ENCODE measurements at regions not wholly inside any gene's neighbourhood (a gene's known extent, or its start where the extent isn't known, plus 50 kb on each side); places are given as distances from the start of the nearest gene placed in this dataset.
A peak's percentile ranks its signal among the peaks of the same experiment; 100 is the strongest.

DNA sequence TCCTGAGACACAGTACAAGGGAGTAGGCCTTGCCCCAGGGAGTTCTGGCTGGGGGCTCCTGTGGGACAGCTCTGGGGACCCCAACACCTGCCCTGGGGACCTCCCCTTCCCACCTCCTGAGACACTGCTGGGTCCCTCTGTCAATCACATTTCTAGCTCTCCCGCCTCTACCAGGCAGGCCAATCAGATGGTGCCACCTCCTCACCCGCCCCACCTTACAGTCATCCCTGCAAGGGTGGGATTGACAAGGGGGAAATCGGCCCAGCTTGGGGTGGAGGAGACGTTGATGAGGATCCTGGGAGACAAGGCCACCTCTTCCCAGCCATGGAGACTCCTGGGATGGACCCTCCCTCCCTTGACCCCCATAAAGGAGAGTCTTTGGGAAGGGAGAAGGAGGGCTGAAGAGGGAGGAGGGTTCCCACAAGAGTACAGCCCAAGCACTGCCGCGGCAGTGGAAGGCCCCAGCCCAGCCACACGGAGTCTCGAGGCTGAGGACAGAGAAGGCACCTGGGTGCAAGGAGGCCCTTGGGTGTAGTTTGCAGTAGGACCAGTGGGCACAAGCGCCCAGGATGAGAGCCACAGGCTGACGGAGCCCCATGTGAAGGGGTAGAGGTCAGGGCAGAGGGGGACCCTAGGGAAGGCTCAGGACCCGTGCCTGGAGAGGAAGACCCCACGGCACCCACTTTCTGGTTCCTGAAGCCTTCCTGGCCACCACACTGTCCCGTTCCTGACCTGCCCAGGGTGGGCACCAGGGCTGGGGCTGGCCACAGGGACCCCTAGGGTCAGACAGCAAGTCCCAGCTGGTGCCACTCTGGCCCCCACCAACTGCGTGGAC lies 109.9 kb upstream of the OTOS start:
- no peaks in the 10 kb centered on the region for H3K36me3 ChIP-seq
- peak overlapping the region; percentile 41 to 95 (median 82); a peak in 19 of 22 replicates for H3K4me2 ChIP-seq
- no peak overlapping the region for H3K4me3 ChIP-seq
- peak overlapping the region in 4 of 11 experiments; percentile 95 to 98 (median 96); a peak in 8 of 22 replicates for H3K27ac ChIP-seq
- H3K9ac ChIP-seq, result peak overlapping the region in 3 of 11 experiments; percentile 50 to 57 (median 52); a peak in 3 of 22 replicates
- H3K9me3 ChIP-seq (replicated peaks in 1 of 11), result peaks cover 9 to 17% (median 15%) of the 10 kb centered on the region in 11 experiments; a peak in 19 of 22 replicates
- H3K4me1 ChIP-seq, result peaks cover 22 to 66% (median 62%) of the 10 kb centered on the region in 10 experiments
- no peaks in the 10 kb centered on the region for H3K27me3 ChIP-seq
- TF ChIP-seq Cebpa-rat (IDR thresholded peaks at IDR 0.05), result no peak
- no peaks in the 10 kb centered on the region for H4K20me1 ChIP-seq

DNA sequence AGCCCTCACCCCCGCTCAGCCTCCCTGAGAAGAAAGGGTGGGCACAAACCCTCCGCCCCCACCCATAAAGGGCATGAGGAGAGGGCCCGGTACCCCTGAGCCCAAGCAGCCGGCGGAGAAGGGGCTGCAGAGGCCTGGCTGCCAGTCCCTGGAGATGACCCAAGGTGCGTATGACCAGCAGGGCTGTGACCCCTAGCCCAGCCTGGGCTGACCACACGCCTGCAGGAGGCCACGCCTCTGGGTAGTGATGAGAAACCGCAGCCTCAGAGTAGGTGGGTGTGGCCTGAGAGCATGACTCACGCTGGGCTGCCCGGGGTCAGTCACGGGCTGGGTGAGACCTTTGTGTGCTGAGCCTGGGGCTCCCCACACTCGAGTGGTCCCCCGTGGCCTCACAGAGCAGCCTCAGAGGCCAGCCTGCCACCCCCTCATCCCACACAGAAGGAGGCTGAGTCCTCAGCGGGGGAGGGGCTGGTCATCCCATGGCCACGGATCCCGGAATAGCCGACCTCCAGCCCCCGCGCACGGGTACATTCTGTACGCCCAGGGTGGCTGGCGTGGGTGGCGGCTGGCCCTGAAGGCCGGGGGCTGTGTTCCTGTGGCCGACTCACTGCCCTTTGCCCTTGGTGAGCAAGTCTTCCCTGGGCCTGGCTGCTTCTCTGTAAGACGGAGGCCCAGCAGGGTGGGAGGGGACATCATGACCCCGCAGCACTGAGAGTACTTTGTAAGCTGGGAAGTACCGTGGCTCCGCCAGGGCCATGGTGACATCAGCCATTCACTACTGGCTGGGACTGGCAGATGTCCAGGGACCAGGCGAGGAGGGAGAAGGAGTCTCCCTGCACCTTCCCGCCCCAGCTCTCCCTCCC lies 110.8 kb upstream of the OTOS start:
- Histone ChIP-seq H3K4me2 (peak overlapping the region in 10 of 11 experiments; percentile 21 to 93 (median 50); a peak in 16 of 22 replicates), H3K4me3 (no peak overlapping the region)

DNA sequence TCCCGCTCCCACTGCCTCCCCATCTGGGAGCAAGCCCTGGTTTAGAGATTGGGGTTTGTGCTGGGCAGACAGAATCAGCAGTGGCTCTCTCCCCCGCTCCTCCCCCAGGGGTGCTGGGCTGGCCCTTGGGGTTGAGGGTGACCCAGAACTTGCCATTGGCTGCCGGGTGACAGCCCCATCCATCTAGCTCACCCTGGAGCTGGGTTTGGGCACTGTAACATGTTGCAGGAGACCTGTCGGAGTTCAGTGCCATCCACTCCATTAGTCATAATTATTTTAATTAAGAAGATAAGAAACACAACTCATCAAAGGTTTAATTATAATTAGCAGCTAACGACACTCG lies 111.4 kb upstream of the OTOS start:
- Histone ChIP-seq H3K4me3 (no peak overlapping the region), H3K9ac (no peak overlapping the region), H3K4me2 (peak overlapping the region in 1 of 11 experiments; percentile 41; a peak in 1 of 22 replicates), H4K20me1 (no peaks in the 10 kb centered on the region), H3K36me3 (no peaks in the 10 kb centered on the region), H3K27me3 (no peaks in the 10 kb centered on the region), H3K27ac (peak overlapping the region in 2 of 11 experiments; percentile 95; a peak in 3 of 22 replicates), H3K9me3 (replicated peaks in 1 of 11) (peaks cover 7 to 13% (median 10%) of the 10 kb centered on the region in 11 experiments; a peak in 19 of 22 replicates), H3K4me1 (peaks cover 17 to 56% (median 48%) of the 10 kb centered on the region in 10 experiments)
- no peak for TF ChIP-seq Cebpa-rat (IDR thresholded peaks at IDR 0.05)

More for the DNA sequence above, 110.8 kb upstream of the OTOS start:
- H3K4me1 ChIP-seq, result peaks cover 19 to 62% (median 54%) of the 10 kb centered on the region in 10 experiments
- no peak overlapping the region; a peak in 1 of 22 replicates for H3K9ac ChIP-seq
- H3K9me3 ChIP-seq (replicated peaks in 1 of 11), result peaks cover 9 to 17% (median 15%) of the 10 kb centered on the region in 11 experiments; a peak in 19 of 22 replicates
- H3K27me3 ChIP-seq, result no peaks in the 10 kb centered on the region
- TF ChIP-seq Cebpa-rat (IDR thresholded peaks at IDR 0.05), result no peak
- H3K27ac ChIP-seq, result peak overlapping the region in 6 of 11 experiments; percentile 5 to 98 (median 95); a peak in 9 of 22 replicates
- no peaks in the 10 kb centered on the region for H3K36me3 ChIP-seq
- H4K20me1 ChIP-seq, result no peaks in the 10 kb centered on the region

DNA sequence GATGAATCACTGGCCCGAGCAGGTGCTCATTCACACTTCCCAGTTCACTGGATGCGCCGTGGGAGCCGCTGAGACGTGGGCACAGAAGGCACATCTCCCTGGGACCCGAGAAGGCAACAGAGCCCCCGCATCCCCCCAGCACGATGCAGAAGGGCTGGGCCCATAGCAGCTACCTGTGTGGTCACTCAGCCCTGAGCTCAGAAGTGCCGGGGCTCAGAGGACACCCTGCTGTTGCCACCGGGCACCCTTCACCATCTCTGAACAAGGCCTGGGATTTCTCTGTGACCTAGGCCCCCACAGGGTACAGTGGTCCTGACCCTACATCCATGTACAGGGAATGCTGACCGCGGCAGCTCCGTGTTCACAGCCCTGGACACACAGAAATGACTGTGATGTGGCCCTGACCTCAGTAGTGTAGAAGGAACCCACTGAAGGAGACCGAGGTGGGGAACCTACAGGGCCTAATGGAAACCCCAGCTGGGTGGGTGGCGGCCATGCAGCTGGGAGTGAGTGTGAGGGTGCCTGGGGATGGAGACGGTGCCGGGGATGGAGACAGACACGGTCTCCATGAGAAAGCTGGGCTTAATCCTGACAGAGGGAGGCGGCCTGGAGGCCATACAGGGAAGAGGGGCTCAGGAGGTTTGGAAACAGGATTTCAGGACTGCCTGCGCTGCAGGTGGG lies 111.9 kb upstream of the OTOS start:
- Histone ChIP-seq H3K4me1 (peaks cover 17 to 51% (median 44%) of the 10 kb centered on the region in 10 experiments), H3K4me2 (no peak overlapping the region), H3K36me3 (no peaks in the 10 kb centered on the region), H3K27ac (peak overlapping the region in 2 of 11 experiments; percentile 6 to 95; a peak in 1 of 22 replicates), H4K20me1 (no peaks in the 10 kb centered on the region), H3K9ac (no peak overlapping the region), H3K9me3 (replicated peaks in 1 of 11) (peaks cover 2 to 8% (median 5%) of the 10 kb centered on the region in 11 experiments; a peak in 17 of 22 replicates), H3K4me3 (no peak overlapping the region), H3K27me3 (no peaks in the 10 kb centered on the region)
- no peak for TF ChIP-seq Cebpa-rat (IDR thresholded peaks at IDR 0.05)

DNA sequence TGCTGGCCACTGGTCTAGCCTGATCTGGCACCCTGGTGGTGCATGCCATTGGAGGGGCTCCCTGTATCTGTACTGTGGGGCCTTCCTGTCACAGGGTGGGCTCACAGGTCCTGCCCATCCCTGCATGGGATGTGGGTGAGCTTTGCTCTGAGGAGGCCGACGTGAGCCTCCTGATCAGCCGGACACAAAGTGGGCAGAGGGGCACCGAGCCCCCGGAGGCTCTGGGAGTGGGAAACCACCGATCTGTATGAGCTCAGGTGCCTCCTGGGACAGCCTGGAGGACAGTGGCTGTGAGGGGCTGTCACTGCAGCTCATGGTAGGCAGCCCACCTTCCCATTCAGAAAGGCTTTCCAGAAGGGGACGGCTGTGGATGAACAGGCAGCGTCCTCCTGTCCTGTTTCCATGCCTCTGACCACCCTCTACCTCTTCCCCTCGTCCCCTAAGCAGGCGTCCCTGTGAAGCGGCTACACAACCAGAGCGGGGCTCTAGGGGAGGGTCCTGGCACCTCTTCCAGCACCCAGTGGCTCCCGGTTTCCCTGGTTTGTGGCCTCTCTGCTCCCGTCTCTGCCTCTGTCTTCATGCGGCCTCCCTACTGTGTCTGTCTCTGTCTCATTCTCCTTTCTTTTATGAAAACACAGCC lies 112.5 kb upstream of the OTOS start:
- Histone ChIP-seq H3K4me2 (no peak overlapping the region), H3K36me3 (no peaks in the 10 kb centered on the region), H3K4me3 (no peak overlapping the region), H3K27me3 (no peaks in the 10 kb centered on the region), H3K27ac (peak overlapping the region in 1 of 11 experiments; percentile 25; a peak in 2 of 22 replicates), H3K9me3 (replicated peaks in 1 of 11) (peaks cover 0 to under 1% (median 0%) of the 10 kb centered on the region in 11 experiments; a peak in 3 of 22 replicates), H3K9ac (no peak overlapping the region), H4K20me1 (no peaks in the 10 kb centered on the region), H3K4me1 (peaks cover 17 to 45% (median 38%) of the 10 kb centered on the region in 10 experiments)
- no peak for TF ChIP-seq Cebpa-rat (IDR thresholded peaks at IDR 0.05)

DNA sequence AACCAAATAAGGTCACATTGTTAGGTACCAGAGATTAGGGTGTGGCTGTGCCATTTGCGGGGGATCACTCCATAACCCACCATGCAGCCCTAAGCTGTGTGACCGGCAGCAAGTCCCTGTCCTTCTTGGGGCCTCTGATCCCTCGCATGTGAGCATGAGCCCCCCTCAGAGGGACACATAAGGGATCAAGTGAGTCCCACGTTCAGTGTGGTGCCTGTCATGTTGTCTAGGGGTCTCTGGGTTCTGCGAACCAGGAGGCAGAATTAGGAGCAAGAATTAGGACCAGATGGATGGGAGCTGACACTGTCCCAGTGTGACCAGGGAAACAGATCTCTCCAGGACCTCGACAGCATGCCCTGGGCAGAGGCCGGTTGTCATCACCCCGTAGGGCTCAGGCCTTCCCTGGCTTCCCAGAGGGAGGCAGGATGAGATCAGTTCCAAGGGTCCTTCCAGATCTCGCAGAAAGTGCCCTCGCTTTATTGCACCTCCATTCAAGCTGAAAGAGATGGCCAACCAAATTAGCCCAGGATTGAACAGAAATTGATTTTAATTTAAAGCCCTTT lies 113.2 kb upstream of the OTOS start:
- H3K4me2 ChIP-seq, result no peak overlapping the region
- TF ChIP-seq Cebpa-rat (IDR thresholded peaks at IDR 0.05), result no peak
- no peak overlapping the region for H3K4me3 ChIP-seq
- no peak overlapping the region for H3K27ac ChIP-seq
- no peaks in the 10 kb centered on the region for H3K27me3 ChIP-seq
- H3K4me1 ChIP-seq, result peaks cover 17 to 38% (median 31%) of the 10 kb centered on the region in 10 experiments
- H3K36me3 ChIP-seq, result no peaks in the 10 kb centered on the region
- H3K9ac ChIP-seq, result no peak overlapping the region
- H4K20me1 ChIP-seq, result no peaks in the 10 kb centered on the region
- H3K9me3 ChIP-seq (replicated peaks in 1 of 11), result no peaks in the 10 kb centered on the region

DNA sequence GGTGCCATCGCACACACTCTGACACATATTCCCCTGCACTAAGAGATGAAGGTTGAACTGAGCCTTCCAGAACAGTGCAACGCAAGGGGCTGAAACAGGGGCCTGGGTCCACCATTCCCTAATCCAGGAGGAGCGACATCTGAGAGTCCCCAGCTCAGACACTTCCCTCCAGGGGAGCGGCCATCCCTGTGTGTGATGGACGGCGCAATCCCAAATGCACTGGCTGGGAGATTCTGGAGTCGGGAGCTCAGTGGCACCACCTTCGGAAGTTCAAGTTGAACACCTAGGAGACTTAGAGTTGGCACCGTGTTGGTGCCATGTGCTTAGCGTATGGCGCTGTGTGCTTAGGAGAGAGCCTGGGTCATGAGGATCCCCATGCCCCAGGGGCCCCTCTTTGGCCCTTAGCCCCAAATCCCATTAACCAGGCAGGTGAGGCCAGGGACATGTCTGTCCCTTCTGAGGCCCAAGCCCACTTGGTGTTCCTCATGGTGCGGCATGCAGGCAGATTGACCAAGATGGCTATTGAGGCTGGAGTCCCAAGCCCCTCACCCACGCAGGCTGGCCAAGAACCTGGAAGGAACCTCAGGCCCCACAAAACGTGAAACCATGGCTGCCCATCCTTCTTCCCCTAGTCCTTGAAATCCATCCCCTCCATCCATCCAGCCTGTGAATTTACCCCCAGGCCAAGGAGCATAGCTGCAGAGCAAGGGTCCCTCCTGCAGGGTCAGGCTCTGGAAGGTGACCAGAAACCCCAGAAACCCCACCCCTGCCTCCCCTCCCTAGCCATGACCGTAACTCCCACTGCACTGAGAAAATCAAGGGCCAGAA lies 114.1 kb upstream of the OTOS start:
- H3K9me3 ChIP-seq (replicated peaks in 1 of 11), result no peaks in the 10 kb centered on the region
- peaks cover 17 to 31% (median 22%) of the 10 kb centered on the region in 10 experiments for H3K4me1 ChIP-seq
- H3K36me3 ChIP-seq, result no peaks in the 10 kb centered on the region
- H3K4me2 ChIP-seq, result no peak overlapping the region
- no peak overlapping the region for H3K27ac ChIP-seq
- H3K9ac ChIP-seq, result no peak overlapping the region
- no peaks in the 10 kb centered on the region for H3K27me3 ChIP-seq
- H3K4me3 ChIP-seq, result no peak overlapping the region
- no peaks in the 10 kb centered on the region for H4K20me1 ChIP-seq
- no peak for TF ChIP-seq Cebpa-rat (IDR thresholded peaks at IDR 0.05)

Measured in BLaER1 treated with 17β-estradiol and CSF1 and Interleukin-3, amounts not matched to agents 10 nM and 100 nM (cell line).